ENCODE measurements at regions not wholly inside any gene's neighbourhood (a gene's known extent, or its start where the extent isn't known, plus 50 kb on each side); places are given as distances from the start of the nearest gene placed in this dataset.

DNA sequence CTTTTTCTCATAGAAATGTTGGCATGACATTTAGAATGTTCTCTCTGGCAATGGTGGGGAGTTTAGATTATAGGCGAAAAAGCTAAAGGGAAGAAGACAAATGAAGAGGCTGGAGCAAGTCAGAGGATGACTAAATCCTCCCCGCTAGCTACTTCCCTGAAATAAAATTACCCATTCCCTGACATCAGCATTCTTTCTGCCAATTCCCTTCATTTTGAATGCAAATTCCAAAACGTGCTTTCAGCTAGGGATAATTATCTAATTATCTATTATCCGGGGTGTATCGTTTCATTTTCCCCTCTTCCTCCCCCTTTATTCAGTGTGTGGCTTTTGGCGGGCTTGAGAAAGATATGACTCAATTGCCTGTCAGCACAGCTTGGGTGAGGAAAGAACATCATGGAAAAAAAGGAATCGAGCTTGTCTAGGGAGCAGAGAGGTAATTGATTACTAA lies 672.3 kb downstream of the TNS3 start:
- dilution Hi-C loops (cut with HindIII; ENCODE audit: low sequenced_read_pairs, unreplicated experiment) = no loop called here
- no peak overlapping the region; the same call in 1 of the 2 replicates for H3K4me3 ChIP-seq (ENCODE audit: insufficient read depth, low read depth, low read length)

More for the DNA sequence above, 672.3 kb downstream of the TNS3 start:
- H3K4me2 ChIP-seq (ENCODE audit: low read depth, low read length) = peak overlapping the region; percentile 76; the same call in 1 of the 2 replicates
- CTCF ChIA-PET = interaction anchor here (2.0 kb wide), 1 partner anchor 11 kb away, joined by 6 read pairs; no protein-coding TSS in a partner anchor
- BruUV-seq (replicated peaks) = no TSS peak
- H2BK5ac ChIP-seq (ENCODE audit: low read depth, low read length, poor library complexity, severe bottlenecking) = peak overlapping the region; percentile 51
- DNase-seq (peak; percentile 70), ATAC-seq (ENCODE audit: low read depth) (peak; percentile 67; the same call in 1 of the 2 replicates)
- H3K4me1 ChIP-seq (ENCODE audit: control insufficient read depth, insufficient read depth, low read length) = peaks cover 13% of the 10 kb centered on the region
- H3K27ac ChIP-seq (ENCODE audit: insufficient read depth, low read length) = no peak overlapping the region
- no peaks in the 10 kb centered on the region for H3K27me3 ChIP-seq (ENCODE audit: control insufficient read depth, insufficient read depth, low read length)
- H2AFZ ChIP-seq (replicated peaks; ENCODE audit: low read length, poor library complexity) = no peak overlapping the region
- WGBS, 2 experiments (ENCODE audit: extremely low coverage in 2 of 2, insufficient read length in 1 of 2) = no CpG with 5 or more reads among the region's 7 CpGs
- peak overlapping the region; percentile 94 for H2BK20ac ChIP-seq (ENCODE audit: low read depth, low read length)
- H3K14ac ChIP-seq (replicated peaks; ENCODE audit: low read depth, low read length) = peak overlapping the region; percentile 94; the same call in 1 of the 2 replicates
- H2BK120ac ChIP-seq (ENCODE audit: low read depth, low read length) = peak overlapping the region; percentile 96
- peaks cover 11% of the 10 kb centered on the region for H3K9me1 ChIP-seq (ENCODE audit: insufficient read depth, low read length)
- peak overlapping the region; percentile 76 for H3K4ac ChIP-seq (ENCODE audit: low read depth, low read length)
- POLR2A ChIA-PET (ENCODE audit: unreplicated experiment) = no interaction called here
- TF ChIP-seq SMC3 (IDR thresholded peaks at IDR 0.05; ENCODE audit: low read depth, low read length) (no peak), MAZ (IDR thresholded peaks at IDR 0.05; ENCODE audit: borderline replicate concordance, low read depth, low read length) (no peak), RFX5 (IDR thresholded peaks at IDR 0.05; ENCODE audit: low read depth, low read length) (no peak), NFE2L2 (IDR thresholded peaks at IDR 0.05; ENCODE audit: low read depth, low read length) (no peak), FOS (IDR thresholded peaks at IDR 0.05; ENCODE audit: low read depth, low read length) (peak; percentile 9; the same call in 1 of the 2 replicates), BHLHE40 (IDR thresholded peaks at IDR 0.05; ENCODE audit: low read depth, low read length) (peak; percentile 44; the same call in 1 of the 2 replicates), CEBPB (IDR thresholded peaks at IDR 0.05; ENCODE audit: low read depth, low read length) (peak; percentile 63; the same call in 1 of the 2 replicates), MXI1 (IDR thresholded peaks at IDR 0.05; ENCODE audit: borderline replicate concordance, low read depth, low read length) (no peak), POLR2A (IDR thresholded peaks at IDR 0.05; ENCODE audit: low read depth, low read length) (no peak), CHD1 (IDR thresholded peaks at IDR 0.05; ENCODE audit: low read depth, low read length) (no peak), RAD21 (IDR thresholded peaks at IDR 0.05; ENCODE audit: low read length) (no peak), MAFK (IDR thresholded peaks at IDR 0.05; ENCODE audit: low read depth, low read length) (peak; percentile 64), RCOR1 (IDR thresholded peaks at IDR 0.05; ENCODE audit: insufficient replicate concordance, low read length) (no peak)
- TF ChIP-seq, protein P1, sequence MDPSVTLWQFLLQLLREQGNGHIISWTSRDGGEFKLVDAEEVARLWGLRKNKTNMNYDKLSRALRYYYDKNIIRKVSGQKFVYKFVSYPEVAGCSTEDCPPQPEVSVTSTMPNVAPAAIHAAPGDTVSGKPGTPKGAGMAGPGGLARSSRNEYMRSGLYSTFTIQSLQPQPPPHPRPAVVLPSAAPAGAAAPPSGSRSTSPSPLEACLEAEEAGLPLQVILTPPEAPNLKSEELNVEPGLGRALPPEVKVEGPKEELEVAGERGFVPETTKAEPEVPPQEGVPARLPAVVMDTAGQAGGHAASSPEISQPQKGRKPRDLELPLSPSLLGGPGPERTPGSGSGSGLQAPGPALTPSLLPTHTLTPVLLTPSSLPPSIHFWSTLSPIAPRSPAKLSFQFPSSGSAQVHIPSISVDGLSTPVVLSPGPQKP (IDR thresholded peaks at IDR 0.05; ENCODE audit: borderline replicate concordance, low read depth, low read length) = no peak
- TF ChIP-seq, protein P2, sequence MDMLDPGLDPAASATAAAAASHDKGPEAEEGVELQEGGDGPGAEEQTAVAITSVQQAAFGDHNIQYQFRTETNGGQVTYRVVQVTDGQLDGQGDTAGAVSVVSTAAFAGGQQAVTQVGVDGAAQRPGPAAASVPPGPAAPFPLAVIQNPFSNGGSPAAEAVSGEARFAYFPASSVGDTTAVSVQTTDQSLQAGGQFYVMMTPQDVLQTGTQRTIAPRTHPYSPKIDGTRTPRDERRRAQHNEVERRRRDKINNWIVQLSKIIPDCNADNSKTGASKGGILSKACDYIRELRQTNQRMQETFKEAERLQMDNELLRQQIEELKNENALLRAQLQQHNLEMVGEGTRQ (IDR thresholded peaks at IDR 0.05; ENCODE audit: low read depth, low read length) = no peak
- TF ChIP-seq, protein P3, sequence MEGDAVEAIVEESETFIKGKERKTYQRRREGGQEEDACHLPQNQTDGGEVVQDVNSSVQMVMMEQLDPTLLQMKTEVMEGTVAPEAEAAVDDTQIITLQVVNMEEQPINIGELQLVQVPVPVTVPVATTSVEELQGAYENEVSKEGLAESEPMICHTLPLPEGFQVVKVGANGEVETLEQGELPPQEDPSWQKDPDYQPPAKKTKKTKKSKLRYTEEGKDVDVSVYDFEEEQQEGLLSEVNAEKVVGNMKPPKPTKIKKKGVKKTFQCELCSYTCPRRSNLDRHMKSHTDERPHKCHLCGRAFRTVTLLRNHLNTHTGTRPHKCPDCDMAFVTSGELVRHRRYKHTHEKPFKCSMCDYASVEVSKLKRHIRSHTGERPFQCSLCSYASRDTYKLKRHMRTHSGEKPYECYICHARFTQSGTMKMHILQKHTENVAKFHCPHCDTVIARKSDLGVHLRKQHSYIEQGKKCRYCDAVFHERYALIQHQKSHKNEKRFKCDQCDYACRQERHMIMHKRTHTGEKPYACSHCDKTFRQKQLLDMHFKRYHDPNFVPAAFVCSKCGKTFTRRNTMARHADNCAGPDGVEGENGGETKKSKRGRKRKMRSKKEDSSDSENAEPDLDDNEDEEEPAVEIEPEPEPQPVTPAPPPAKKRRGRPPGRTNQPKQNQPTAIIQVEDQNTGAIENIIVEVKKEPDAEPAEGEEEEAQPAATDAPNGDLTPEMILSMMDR (conservative IDR thresholded peaks at IDR 0.05; ENCODE audit: low read depth, low read length) = no peak
- H2BK15ac ChIP-seq (ENCODE audit: low read depth, low read length) = peak overlapping the region; percentile 97; the same call in 1 of the 3 replicates
- peak overlapping the region; percentile 82; the same call in 1 of the 2 replicates for H3K23ac ChIP-seq (ENCODE audit: low read depth, low read length)
- no peaks in the 10 kb centered on the region for H3K36me3 ChIP-seq (ENCODE audit: control insufficient read depth, insufficient read depth, low read length)
- in situ Hi-C loops (cut with MboI; ENCODE audit: low sequenced_read_pairs) (no loop called here), intact Hi-C loops (cut with micrococcal nuclease) (no loop called here)
- H2AK9ac ChIP-seq (replicated peaks; ENCODE audit: low read depth, low read length, poor library complexity) = no peak overlapping the region
- 0 out of 4 replicates have a peak, but pooled peaks cover 0 to 3% of the 10 kb centered on the region in 2 experiments for H3K79me1 ChIP-seq (ENCODE audit: low read depth in 1 of 2, low read length in 2 of 2)
- no peaks in the 10 kb centered on the region for H4K20me1 ChIP-seq (ENCODE audit: insufficient read depth, low read length)
- H4K8ac ChIP-seq (ENCODE audit: low read depth in 2 of 2, low read length in 2 of 2) = peak overlapping the region; percentile 11 to 51; a peak in 3 of 4 replicates
- H2AK5ac ChIP-seq (ENCODE audit: low read depth, low read length) = peak overlapping the region; percentile 94; the same call in 1 of the 2 replicates
- peak overlapping the region; percentile 76; the same call in 1 of the 2 replicates for H3K18ac ChIP-seq (ENCODE audit: low read depth, low read length)
- no peak overlapping the region; the same call in 1 of the 2 replicates for H4K5ac ChIP-seq (ENCODE audit: low read depth, low read length)
- H3K56ac ChIP-seq (ENCODE audit: extremely low read depth, insufficient read depth, low read length) = peak overlapping the region; percentile 46; the same call in 1 of the 2 replicates
- no peak overlapping the region for H4K91ac ChIP-seq (ENCODE audit: insufficient read depth, low read depth, low read length)
- H3K9ac ChIP-seq (ENCODE audit: low read depth, low read length) = no peak overlapping the region
- H3K9me3 ChIP-seq (ENCODE audit: control insufficient read depth, insufficient read depth, low read length) = no peaks in the 10 kb centered on the region

Measured in IMR-90 (cell line).